ENCODE measurements at regions not wholly inside any gene's neighbourhood (a gene's known extent, or its start where the extent isn't known, plus 50 kb on each side); places are given as distances from the start of the nearest gene placed in this dataset.
A peak's percentile ranks its signal among the peaks of the same experiment; 100 is the strongest.

GRCh38 chr1:11373895-11374747, 101.1 kb downstream of the UBIAD1 start:
- peak; percentile 5 for DNase-seq

- DNase-seq = no peak
These were observed 101.7 kb downstream of the UBIAD1 start for GRCh38 chr1:11374748-11375110.

GRCh38 chr1:11377001-11377583, 101.9 kb upstream of the DISP3 start:
- DNase-seq = no peak

- DNase-seq = no peak
These were observed 101.0 kb upstream of the DISP3 start for GRCh38 chr1:11377954-11378353.

GRCh38 chr1:11379851-11380250, 99.1 kb upstream of the DISP3 start:
- DNase-seq = no peak

- no peak for DNase-seq
These were observed 98.5 kb upstream of the DISP3 start for GRCh38 chr1:11380500-11380899.

GRCh38 chr1:11383553-11384169, 95.3 kb upstream of the DISP3 start:
- DNase-seq = peak; percentile 7

GRCh38 chr1:11384170-11384554, 94.8 kb upstream of the DISP3 start:
- DNase-seq = peak; percentile 9

GRCh38 chr1:11387829-11388228, 91.1 kb upstream of the DISP3 start:
- DNase-seq = no peak

GRCh38 chr1:11388617-11389016, 90.3 kb upstream of the DISP3 start:
- DNase-seq = no peak

- DNase-seq = no peak
These were observed 87.6 kb upstream of the DISP3 start for GRCh38 chr1:11391327-11391726.

- DNase-seq = no peak
These were observed 87.1 kb upstream of the DISP3 start for GRCh38 chr1:11391886-11392285.

- DNase-seq = no peak
These were observed 84.2 kb upstream of the DISP3 start for GRCh38 chr1:11394592-11395245.

- no peak for DNase-seq
These were observed 83.3 kb upstream of the DISP3 start for GRCh38 chr1:11395616-11396015.

GRCh38 chr1:11397151-11397901, 81.6 kb upstream of the DISP3 start:
- DNase-seq = no peak

- no peak for DNase-seq
These were observed 79.7 kb upstream of the DISP3 start for GRCh38 chr1:11399250-11399649.

GRCh38 chr1:11400155-11400554, 78.8 kb upstream of the DISP3 start:
- DNase-seq = no peak

- no peak for DNase-seq
These were observed 78.4 kb upstream of the DISP3 start for GRCh38 chr1:11400567-11400966.

GRCh38 chr1:11406845-11407244, 72.1 kb upstream of the DISP3 start:
- DNase-seq = no peak

- DNase-seq = peak; percentile 39
These were observed 71.5 kb upstream of the DISP3 start for GRCh38 chr1:11407301-11407994.

- no peak for DNase-seq
These were observed 66.8 kb upstream of the DISP3 start for GRCh38 chr1:11412141-11412540.

- no peak for DNase-seq
These were observed 65.0 kb upstream of the DISP3 start for GRCh38 chr1:11413986-11414391.

All from activated CD4-positive, alpha-beta T cell treated with anti-CD3 and anti-CD28 coated beads for 48 hours (primary cell).